Loucy (cell line): ENCODE measurements at regions not wholly inside any gene's neighbourhood (a gene's known extent, or its start where the extent isn't known, plus 50 kb on each side); places are given as distances from the start of the nearest gene placed in this dataset.

ENCODE experiments used
- EZH2phosphoT487 ChIP-seq: fragments of 200-600 bp; IDR thresholded peaks from 2 replicates; pipeline ENCODE4 v1.6.1; 2018; ENCODE audit warnings: antibody characterized with exemption, mild to moderate bottlenecking, moderate library complexity, borderline replicate concordance
- TF ChIP-seq, protein P1 (sequence below): fragments of 200-600 bp; sonication (generic); conservative IDR thresholded peaks from 2 replicates; pipeline ENCODE4 v1.5.1; 2014; ENCODE audit warnings: mild to moderate bottlenecking, antibody characterized with exemption, low read length

DNA sequence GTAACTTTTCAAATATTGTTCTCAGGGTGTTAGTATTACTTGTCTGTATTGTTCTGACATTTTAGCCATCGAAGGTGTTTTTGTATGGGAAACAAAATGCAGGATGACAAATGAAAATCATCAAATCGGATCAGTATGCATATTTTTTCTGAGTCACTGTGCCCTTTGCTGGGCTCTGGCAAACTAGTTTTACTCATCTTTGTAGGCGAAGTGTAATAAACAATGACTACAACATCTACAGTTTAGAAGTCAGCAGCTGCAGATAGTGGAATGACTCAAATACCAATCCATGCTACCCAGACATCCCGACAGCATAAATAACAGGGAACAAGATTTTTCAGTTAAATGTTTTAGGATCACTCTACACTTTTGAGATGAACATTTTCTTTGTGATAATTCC is 557.3 kb upstream of the TENM3 start:
- TF ChIP-seq, protein P1, sequence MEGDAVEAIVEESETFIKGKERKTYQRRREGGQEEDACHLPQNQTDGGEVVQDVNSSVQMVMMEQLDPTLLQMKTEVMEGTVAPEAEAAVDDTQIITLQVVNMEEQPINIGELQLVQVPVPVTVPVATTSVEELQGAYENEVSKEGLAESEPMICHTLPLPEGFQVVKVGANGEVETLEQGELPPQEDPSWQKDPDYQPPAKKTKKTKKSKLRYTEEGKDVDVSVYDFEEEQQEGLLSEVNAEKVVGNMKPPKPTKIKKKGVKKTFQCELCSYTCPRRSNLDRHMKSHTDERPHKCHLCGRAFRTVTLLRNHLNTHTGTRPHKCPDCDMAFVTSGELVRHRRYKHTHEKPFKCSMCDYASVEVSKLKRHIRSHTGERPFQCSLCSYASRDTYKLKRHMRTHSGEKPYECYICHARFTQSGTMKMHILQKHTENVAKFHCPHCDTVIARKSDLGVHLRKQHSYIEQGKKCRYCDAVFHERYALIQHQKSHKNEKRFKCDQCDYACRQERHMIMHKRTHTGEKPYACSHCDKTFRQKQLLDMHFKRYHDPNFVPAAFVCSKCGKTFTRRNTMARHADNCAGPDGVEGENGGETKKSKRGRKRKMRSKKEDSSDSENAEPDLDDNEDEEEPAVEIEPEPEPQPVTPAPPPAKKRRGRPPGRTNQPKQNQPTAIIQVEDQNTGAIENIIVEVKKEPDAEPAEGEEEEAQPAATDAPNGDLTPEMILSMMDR = no peak
- no peak for TF ChIP-seq EZH2phosphoT487
